K562 (cell line): ENCODE measurements at regions not wholly inside any gene's neighbourhood (a gene's known extent, or its start where the extent isn't known, plus 50 kb on each side); places are given as distances from the start of the nearest gene placed in this dataset.
A peak's percentile ranks its signal among the peaks of the same experiment; 100 is the strongest.

Source experiments
- ATF1 ChIP-seq, 2 experiments: fragments of 450-650 bp in 1 of 2; IDR thresholded peaks; 2 replicates each; pipeline ENCODE4 v1.6.1; 2016; ENCODE audit warnings: missing compliant biosample characterization in 1 of 2, missing genetic modification characterization in 1 of 2
- E2F3 ChIP-seq: fragments of 250-450 bp; sonication (Bioruptor Pico); IDR thresholded peaks from 2 replicates; pipeline ENCODE4 v1.4.0; 2020; ENCODE audit warnings: mild to moderate bottlenecking
- GATAD2B ChIP-seq: fragments of 450-650 bp; IDR thresholded peaks from 2 replicates; pipeline ENCODE4 v1.6.1; 2017; ENCODE audit warnings: mild to moderate bottlenecking, borderline replicate concordance
- KAT7 ChIP-seq: sonication (generic); formaldehyde crosslinking; IDR thresholded peaks from 2 replicates; pipeline ENCODE4 v1.8.0; 2022; ENCODE audit warnings: missing genetic modification reagents, mild to moderate bottlenecking, borderline replicate concordance
- NUFIP1 ChIP-seq: fragments of 450-650 bp; IDR thresholded peaks from 2 replicates; pipeline ENCODE4 v1.6.1; 2018; ENCODE audit not compliant: partially characterized antibody
- PHB ChIP-seq: fragments of 250-450 bp; sonication (Bioruptor Pico); IDR thresholded peaks from 2 replicates; pipeline ENCODE4 v1.5.0; 2021
- PTRF ChIP-seq: fragments of 450-650 bp; IDR thresholded peaks from 2 replicates; pipeline ENCODE4 v1.6.1; 2016; ENCODE audit warnings: mild to moderate bottlenecking, missing genetic modification characterization, missing compliant biosample characterization
- STAT5B ChIP-seq: fragments of 250-450 bp; sonication (Bioruptor Pico); IDR thresholded peaks from 2 replicates; pipeline ENCODE4 v1.8.0; 2021; ENCODE audit warnings: mild to moderate bottlenecking, inconsistent platforms
- TCF3 ChIP-seq: sonication (generic); formaldehyde crosslinking; IDR thresholded peaks from 2 replicates; pipeline ENCODE4 v1.4.0; 2020; ENCODE audit warnings: mild to moderate bottlenecking, missing genetic modification reagents
- ZNF699 ChIP-seq: fragments of 250-450 bp; sonication (Bioruptor Pico); IDR thresholded peaks from 2 replicates; pipeline ENCODE4 v1.8.0; 2021; ENCODE audit warnings: mild to moderate bottlenecking, moderate library complexity; ENCODE audit not compliant: insufficient replicate concordance
- TF ChIP-seq, protein P1 (sequence below): fragments of 450-650 bp; IDR thresholded peaks from 2 replicates; pipeline ENCODE4 v1.6.1; 2016; ENCODE audit warnings: antibody characterized with exemption
- TF ChIP-seq, protein P2 (sequence below): sonication (generic); formaldehyde crosslinking; IDR thresholded peaks from 2 replicates; pipeline ENCODE4 v1.8.0; 2022; ENCODE audit warnings: mild to moderate bottlenecking, missing genetic modification reagents
- TF ChIP-seq, protein P3 (sequence below), 2 experiments: fragments of 250-450 bp in 1 of 2; fragments of 450-650 bp in 1 of 2; sonication (Bioruptor Pico) in 1 of 2; IDR thresholded peaks; 2 replicates each; pipeline versions ENCODE4 v1.6.1 to v1.8.0; 2016 to 2021; ENCODE audit warnings: mild to moderate bottlenecking in 2 of 2, moderate library complexity in 2 of 2, missing compliant biosample characterization in 1 of 2, missing genetic modification characterization in 1 of 2
- TF ChIP-seq, protein P4 (sequence below), 2 experiments: IDR thresholded peaks; 2 replicates each; pipeline ENCODE4 v1.6.1; 2011; ENCODE audit warnings: borderline replicate concordance in 1 of 2, control low read depth in 1 of 2, low read depth in 1 of 2, low read length in 1 of 2, mild to moderate bottlenecking in 1 of 2, mixed read lengths in 1 of 2, moderate library complexity in 1 of 2; ENCODE audit not compliant: insufficient read depth in 1 of 2, insufficient read length in 1 of 2, poor library complexity in 1 of 2, severe bottlenecking in 1 of 2; ENCODE audit errors: extremely low read depth in 1 of 2
- TF ChIP-seq, protein P5 (sequence below): fragments of 450-650 bp; IDR thresholded peaks from 2 replicates; pipeline ENCODE4 v1.6.1; 2017; ENCODE audit warnings: antibody characterized with exemption

DNA sequence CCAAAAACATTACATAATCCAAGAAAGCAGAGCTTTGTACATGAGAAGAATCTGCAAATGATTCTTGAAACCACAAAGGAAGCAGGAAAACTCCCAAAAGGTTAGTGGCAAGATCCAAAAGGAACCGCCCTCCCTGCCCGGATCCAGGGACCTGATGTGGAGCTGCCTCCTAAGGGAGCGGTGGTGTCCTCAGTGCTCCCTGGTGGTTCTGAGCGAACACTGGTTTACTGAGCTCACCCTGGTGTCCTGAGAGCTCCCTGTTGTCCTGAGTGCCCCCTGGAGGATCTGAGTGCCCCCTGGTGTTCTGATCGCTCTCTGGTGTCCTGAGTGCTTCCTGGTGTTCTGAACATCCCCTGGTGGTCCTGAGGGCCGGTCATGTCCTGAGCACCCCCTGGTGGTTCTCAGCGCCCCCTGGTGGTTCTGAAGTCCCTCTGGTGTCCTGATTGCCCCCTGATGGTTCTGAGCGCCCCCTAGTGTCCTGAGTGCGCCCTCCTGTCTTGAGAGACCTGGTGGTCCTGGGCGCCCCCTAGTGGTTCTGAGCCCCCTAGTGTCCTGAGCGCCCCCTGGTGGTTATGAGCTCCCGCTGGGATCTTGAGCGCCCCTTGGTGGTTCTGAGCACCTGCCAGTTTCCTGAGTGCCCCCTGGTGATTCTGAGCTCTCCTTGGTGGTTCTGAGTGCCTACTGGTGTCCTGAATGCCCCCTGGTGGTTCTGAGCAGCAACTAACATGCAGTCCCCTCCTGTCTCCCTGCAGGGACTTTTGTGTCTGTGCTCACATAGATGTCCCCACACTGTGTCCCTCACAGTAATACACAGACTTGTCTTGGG, 891.1 kb downstream of the TMEM121 start (continued):
- TF ChIP-seq, protein P1, sequence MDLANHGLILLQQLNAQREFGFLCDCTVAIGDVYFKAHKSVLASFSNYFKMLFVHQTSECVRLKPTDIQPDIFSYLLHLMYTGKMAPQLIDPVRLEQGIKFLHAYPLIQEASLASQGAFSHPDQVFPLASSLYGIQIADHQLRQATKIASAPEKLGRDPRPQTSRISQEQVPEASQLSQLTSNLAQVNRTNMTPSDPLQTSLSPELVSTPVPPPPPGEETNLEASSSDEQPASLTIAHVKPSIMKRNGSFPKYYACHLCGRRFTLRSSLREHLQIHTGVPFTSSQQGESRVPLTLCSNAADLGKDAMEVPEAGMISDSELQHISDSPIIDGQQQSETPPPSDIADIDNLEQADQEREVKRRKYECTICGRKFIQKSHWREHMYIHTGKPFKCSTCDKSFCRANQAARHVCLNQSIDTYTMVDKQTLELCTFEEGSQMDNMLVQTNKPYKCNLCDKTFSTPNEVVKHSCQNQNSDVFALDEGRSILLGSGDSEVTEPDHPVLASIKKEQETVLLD = no peak
- TF ChIP-seq E2F3 = no peak
- TF ChIP-seq GATAD2B = no peak
- TF ChIP-seq PTRF (tag) = no peak
- TF ChIP-seq PHB (CRISPR knock-in tag) = no peak
- no peak for TF ChIP-seq NUFIP1
- TF ChIP-seq STAT5B (CRISPR knock-in tag) = no peak
- no peak for TF ChIP-seq ZNF699 (CRISPR knock-in tag)
- no peak for TF ChIP-seq ATF1 (CRISPR knock-in tag; IDR thresholded peaks at IDR 0.05)
- no peak for TF ChIP-seq ATF1 (tag; IDR thresholded peaks at IDR 0.05)
- TF ChIP-seq, protein P2, sequence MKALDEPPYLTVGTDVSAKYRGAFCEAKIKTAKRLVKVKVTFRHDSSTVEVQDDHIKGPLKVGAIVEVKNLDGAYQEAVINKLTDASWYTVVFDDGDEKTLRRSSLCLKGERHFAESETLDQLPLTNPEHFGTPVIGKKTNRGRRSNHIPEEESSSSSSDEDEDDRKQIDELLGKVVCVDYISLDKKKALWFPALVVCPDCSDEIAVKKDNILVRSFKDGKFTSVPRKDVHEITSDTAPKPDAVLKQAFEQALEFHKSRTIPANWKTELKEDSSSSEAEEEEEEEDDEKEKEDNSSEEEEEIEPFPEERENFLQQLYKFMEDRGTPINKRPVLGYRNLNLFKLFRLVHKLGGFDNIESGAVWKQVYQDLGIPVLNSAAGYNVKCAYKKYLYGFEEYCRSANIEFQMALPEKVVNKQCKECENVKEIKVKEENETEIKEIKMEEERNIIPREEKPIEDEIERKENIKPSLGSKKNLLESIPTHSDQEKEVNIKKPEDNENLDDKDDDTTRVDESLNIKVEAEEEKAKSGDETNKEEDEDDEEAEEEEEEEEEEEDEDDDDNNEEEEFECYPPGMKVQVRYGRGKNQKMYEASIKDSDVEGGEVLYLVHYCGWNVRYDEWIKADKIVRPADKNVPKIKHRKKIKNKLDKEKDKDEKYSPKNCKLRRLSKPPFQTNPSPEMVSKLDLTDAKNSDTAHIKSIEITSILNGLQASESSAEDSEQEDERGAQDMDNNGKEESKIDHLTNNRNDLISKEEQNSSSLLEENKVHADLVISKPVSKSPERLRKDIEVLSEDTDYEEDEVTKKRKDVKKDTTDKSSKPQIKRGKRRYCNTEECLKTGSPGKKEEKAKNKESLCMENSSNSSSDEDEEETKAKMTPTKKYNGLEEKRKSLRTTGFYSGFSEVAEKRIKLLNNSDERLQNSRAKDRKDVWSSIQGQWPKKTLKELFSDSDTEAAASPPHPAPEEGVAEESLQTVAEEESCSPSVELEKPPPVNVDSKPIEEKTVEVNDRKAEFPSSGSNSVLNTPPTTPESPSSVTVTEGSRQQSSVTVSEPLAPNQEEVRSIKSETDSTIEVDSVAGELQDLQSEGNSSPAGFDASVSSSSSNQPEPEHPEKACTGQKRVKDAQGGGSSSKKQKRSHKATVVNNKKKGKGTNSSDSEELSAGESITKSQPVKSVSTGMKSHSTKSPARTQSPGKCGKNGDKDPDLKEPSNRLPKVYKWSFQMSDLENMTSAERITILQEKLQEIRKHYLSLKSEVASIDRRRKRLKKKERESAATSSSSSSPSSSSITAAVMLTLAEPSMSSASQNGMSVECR (CRISPR knock-in tag) = no peak
- TF ChIP-seq KAT7 (CRISPR knock-in tag) = no peak
- TF ChIP-seq, protein P3, sequence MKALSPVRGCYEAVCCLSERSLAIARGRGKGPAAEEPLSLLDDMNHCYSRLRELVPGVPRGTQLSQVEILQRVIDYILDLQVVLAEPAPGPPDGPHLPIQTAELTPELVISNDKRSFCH (CRISPR knock-in tag; IDR thresholded peaks at IDR 0.05) = no peak
- TF ChIP-seq, protein P3 (tag; IDR thresholded peaks at IDR 0.05) = no peak
- TF ChIP-seq, protein P4, sequence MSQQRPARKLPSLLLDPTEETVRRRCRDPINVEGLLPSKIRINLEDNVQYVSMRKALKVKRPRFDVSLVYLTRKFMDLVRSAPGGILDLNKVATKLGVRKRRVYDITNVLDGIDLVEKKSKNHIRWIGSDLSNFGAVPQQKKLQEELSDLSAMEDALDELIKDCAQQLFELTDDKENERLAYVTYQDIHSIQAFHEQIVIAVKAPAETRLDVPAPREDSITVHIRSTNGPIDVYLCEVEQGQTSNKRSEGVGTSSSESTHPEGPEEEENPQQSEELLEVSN (IDR thresholded peaks at IDR 0.05; ENCODE audit: borderline replicate concordance in 1 of 2, extremely low read depth in 1 of 2, insufficient read depth in 1 of 2, insufficient read length in 1 of 2, low read depth in 1 of 2, low read length in 1 of 2, poor library complexity in 1 of 2, severe bottlenecking in 1 of 2) = peak in 1 of 2 experiments; percentile 21
- TF ChIP-seq TCF3 = no peak
- TF ChIP-seq, protein P5, sequence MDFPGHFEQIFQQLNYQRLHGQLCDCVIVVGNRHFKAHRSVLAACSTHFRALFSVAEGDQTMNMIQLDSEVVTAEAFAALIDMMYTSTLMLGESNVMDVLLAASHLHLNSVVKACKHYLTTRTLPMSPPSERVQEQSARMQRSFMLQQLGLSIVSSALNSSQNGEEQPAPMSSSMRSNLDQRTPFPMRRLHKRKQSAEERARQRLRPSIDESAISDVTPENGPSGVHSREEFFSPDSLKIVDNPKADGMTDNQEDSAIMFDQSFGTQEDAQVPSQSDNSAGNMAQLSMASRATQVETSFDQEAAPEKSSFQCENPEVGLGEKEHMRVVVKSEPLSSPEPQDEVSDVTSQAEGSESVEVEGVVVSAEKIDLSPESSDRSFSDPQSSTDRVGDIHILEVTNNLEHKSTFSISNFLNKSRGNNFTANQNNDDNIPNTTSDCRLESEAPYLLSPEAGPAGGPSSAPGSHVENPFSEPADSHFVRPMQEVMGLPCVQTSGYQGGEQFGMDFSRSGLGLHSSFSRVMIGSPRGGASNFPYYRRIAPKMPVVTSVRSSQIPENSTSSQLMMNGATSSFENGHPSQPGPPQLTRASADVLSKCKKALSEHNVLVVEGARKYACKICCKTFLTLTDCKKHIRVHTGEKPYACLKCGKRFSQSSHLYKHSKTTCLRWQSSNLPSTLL = no peak
